Hepatocyte (in vitro differentiated cells): ENCODE measurements at regions not wholly inside any gene's neighbourhood (a gene's known extent, or its start where the extent isn't known, plus 50 kb on each side); places are given as distances from the start of the nearest gene placed in this dataset.

Source experiments
- EZH2phosphoT487 ChIP-seq: fragments of 200-600 bp; sonication (generic); IDR thresholded peaks from one replicate; pipeline ENCODE4 v1.6.1; 2018; ENCODE audit warnings: antibody characterized with exemption, mild to moderate bottlenecking, low read depth, moderate library complexity; ENCODE audit not compliant: unreplicated experiment, severe bottlenecking
- TF ChIP-seq, protein P1 (sequence below): fragments of 200-600 bp; sonication (generic); IDR thresholded peaks from 2 replicates; pipeline ENCODE4 v1.5.1; 2016; ENCODE audit warnings: antibody characterized with exemption, mild to moderate bottlenecking; ENCODE audit not compliant: poor library complexity

DNA sequence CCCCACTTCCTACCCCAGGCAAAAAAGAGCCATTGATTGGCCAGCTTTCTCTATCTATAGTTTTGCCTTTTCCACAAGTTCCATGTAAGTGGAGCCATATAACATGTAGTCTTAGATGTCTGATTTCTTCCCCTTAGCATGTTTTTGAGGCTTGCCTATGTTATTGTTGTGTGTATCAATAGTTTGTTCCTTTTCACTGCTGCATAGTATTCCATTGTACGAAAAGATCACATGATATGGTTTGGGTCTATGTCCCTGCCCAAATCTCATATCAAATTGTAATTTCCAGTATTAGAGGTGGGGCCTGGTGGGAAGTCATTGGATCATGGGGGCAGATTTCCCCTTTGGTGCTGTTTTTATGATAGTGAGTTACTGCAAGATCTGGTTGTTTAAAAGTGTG, 93.6 kb upstream of the RFLNA start:
- TF ChIP-seq, protein P1, sequence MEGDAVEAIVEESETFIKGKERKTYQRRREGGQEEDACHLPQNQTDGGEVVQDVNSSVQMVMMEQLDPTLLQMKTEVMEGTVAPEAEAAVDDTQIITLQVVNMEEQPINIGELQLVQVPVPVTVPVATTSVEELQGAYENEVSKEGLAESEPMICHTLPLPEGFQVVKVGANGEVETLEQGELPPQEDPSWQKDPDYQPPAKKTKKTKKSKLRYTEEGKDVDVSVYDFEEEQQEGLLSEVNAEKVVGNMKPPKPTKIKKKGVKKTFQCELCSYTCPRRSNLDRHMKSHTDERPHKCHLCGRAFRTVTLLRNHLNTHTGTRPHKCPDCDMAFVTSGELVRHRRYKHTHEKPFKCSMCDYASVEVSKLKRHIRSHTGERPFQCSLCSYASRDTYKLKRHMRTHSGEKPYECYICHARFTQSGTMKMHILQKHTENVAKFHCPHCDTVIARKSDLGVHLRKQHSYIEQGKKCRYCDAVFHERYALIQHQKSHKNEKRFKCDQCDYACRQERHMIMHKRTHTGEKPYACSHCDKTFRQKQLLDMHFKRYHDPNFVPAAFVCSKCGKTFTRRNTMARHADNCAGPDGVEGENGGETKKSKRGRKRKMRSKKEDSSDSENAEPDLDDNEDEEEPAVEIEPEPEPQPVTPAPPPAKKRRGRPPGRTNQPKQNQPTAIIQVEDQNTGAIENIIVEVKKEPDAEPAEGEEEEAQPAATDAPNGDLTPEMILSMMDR = no peak
- TF ChIP-seq EZH2phosphoT487 = no peak
